DMS114 treated with DMSO at 0.1 percent for 48 hours (cell line): ENCODE measurements at regions not wholly inside any gene's neighbourhood (a gene's known extent, or its start where the extent isn't known, plus 50 kb on each side); places are given as distances from the start of the nearest gene placed in this dataset.
A peak's percentile ranks its signal among the peaks of the same experiment; 100 is the strongest.
"Not testable (repeated sequence)": the region's sequence is repeated elsewhere in the genome, so short reads cannot be mapped to it uniquely, and the experiment has no call there.

ENCODE experiments used
- DNase-seq: peaks from one replicate; lab custom pipeline; 2025; ENCODE audit not compliant: unreplicated experiment; lab: John Stamatoyannopoulos, UW

DNA sequence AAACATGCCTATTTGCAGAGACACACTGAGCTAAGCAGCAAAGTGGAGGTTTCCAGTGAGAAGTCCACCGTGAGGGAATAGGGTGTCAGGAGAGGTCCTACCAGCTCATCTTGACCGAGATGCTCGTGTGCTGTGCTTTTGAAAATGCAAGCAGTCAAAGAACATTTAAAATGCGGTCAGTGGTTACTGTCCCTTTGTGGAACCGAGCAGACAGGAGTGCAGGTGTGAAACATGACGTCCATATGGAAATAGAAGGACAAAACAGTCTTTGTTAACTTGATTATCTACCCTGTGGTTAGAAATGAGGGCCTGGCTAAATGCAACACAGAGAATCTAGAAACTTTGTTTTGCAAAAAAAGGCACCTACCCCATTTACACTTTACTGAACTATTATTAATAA lies 473.3 kb downstream of the SPATA31A6 start:
- DNase-seq = not testable (repeated sequence)

DNA sequence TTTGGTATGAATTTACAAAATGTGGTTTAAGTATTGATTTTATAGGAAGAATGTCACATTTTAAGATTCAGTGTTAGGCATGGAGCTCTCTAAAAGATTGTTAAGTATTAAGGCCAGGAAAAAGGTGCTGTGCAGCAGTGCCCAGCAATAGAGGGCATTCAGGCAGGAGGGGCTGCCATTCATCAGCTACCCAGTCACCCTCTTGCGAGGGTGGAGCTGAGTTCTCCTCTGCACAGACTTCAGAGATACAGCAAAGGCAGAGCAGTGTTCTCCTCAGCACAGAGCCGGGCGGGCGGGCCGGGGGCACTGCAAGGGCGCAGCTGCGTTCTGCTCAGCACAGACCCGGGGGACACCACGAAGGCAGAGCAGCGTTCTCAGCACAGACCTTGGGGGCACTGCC lies 474.0 kb downstream of the SPATA31A6 start:
- DNase-seq = not testable (repeated sequence)

DNA sequence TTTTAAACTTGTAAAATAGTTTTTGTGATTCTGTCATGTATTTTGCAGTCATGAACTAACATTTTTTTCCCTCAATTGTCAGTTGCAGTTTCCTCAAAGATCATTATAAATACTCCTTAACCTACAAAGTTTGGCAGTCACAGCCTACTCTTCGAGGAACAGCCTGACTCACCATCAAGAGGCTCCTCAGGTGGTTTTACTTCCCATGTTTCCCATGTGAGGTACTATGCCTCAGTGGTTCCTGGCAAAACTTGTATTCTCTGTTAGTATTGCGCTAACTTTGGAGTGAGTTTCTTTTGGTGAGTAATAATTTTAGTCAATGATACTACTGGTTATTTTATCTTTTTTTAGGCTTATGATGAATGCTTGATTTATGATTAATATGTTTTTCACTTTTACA lies 513.7 kb downstream of the SPATA31A6 start:
- not testable (repeated sequence) for DNase-seq

DNA sequence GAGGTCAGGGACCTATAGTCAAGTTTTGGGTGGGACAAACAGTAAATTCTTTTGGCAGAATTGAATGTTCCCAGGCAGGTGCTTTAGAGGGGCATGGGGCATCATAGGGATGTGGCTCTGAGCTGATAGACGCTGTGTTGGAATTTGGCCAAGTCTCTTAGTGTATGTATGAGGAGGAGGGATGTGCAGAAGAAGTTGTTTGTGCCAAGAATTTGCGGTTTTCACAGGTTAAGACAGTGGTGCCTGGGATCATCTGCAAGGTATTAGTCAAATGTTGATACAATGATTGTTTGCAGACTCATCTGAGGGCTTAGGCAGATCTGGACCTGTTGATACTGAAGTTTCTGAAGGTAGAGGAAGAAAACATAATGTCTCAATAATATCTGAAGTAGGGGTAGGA lies 519.4 kb downstream of the SPATA31A6 start:
- DNase-seq = not testable (repeated sequence)

DNA sequence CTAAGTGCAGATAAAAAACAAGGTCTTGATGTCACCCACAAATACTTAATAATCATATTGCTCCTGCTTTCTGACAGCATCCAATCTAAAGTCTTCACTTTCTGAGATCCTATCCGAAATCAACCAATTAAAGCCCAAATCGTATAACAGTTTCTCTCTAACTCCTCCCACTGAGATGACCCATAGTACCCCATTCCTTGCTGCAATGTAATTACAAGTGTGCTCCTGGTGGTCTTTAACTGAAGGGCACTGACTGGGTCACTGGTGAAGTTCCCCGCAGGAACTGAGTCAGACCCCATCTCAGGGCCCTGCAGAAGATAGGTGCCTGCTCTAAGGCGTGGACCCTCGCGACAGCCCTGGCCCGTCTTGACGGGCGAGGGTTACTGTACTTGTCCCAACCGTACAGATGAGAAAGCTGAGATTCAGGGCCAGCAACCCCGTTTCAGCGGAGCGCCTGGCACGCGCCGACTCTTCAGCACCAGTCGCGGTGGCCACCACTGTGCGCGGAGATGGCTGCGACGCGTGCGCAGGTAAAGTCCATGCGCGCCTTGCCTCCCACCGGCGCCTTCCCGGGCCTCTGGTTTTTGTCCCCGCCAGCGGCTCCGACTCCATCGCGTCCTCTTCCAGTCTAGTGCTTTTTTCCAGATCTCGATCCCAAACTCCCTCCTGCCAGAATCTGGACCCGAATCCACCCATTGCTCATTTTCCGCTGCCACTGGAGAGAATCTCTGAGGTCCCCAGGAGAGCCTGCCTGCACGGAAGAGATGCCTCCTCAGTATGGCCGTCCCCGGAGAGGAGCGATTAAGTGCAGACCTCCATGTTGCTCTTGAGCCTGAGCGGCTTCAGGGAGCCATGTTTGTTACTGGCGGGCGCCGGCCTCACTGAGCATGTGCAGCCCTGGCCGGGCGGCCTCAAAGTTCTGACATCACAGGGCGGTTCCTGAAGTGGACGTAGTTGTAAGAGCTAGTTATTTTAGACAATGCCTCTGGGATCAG lies 541.7 kb downstream of the SPATA31A6 start:
- not testable (repeated sequence) for DNase-seq

DNA sequence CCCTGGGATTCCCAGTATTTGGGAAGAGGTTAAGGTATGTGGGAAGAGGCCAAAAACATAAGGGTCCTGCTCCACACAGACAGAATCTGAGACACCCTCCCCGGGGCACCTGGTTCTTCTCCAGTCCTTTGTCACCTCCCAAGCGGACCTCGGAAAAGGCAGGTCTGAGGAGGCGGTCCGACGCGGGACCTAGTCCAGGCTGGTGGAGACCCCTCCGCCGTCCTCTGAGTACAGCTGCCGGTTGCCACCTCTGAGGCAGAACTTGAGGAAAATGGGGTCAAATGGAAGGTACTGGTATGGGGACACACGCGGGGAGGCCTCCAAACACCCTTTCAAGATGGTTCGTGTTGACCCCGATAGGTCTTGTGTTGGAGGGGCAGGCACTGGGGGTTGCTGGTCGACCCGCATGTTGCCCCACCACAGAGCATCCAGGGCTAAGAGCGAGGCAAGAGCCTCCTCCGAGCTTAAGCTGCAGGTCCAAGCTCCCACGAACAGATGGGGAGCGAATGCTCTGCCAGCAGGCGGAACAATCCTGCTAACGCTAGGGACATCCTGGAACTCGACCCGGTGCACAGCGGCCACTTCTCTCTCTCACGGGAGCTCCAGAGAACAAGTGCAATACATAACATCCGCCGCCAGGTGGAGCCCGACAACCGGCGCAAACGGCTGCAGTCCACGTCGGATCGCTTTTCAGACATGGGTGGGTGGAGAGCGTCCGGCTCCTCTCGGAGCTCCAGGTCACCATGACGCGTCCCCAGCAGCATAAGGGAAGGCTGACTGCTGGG lies 559.8 kb downstream of the SPATA31A6 start:
- peak; percentile 81 for DNase-seq

DNA sequence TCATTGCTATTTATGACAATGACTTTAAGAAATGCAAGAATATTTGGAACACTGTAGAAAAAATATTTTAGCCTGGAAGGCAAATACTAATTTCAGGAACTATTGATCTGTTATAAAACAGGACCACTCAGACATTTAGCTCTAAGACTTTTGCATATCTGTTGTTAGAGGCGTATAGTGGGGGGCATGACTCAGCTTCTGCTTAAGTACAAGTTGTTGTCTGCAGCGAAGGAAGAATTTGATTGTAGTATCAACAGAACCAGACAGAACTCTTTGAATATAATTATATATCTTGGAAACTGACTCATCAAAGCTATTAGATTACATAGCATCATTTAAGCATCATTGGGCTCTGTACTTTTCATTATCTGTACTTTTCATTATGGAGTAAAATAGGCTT lies 573.8 kb downstream of the SPATA31A6 start:
- DNase-seq = not testable (repeated sequence)

DNA sequence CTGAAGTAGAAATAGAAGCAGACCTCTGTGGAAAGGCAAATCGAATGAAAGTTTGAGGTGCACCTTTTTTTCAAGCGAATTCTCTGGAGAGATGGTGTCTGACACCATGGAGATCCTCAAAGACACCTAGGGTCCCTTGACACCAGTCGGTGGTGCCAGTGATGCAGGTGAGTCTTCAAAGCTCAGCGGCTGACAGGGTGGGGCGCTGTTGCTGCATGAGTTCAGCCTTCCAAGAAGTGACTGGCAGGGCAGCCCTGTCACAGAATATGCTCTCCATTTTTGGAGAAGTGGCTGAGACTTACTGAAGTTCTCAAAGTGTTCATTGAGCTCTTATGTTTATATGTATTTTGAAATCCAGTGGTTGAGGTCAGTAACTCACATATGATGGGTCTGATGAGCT lies 575.9 kb downstream of the SPATA31A6 start:
- not testable (repeated sequence) for DNase-seq

DNA sequence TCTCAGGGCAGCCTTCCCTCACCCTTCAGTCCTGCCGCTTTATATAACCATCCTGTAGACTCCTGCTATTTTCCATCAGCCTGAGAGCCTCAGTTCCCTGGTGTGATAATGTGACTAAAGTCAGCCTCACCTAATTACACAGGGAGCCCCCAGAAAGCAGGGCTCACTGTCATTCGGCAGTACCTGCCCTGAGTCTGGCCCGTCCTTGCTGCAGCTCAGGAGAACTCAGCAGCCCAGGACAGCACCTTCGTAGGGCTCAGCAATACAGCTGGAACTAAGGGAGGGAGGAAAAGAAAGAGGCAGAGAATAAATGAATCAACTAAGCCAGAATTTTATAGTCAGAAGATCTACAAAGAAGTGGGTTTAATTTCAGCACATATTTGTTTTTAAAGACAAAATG lies 598.7 kb downstream of the SPATA31A6 start:
- DNase-seq = not testable (repeated sequence)

DNA sequence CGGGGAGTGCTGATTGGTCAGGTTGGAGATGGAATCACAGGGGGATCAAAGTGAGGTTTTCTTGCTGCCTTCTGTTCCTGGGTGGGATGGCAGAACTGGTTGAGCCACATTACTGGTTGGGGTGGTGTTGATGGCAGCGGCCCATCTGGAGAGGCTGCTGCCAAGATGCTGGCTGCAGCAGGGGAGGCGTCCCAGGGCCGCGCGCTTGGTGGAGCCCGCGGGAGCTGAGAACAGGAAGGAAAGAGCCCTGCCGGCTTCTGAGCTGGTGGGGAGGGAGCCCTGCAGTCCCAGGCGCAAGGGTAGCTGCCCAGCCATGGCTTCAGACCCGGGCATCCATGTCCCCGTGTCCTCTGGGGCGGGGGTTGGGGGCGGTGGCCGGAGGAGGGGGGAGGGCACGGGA lies 609.3 kb downstream of the SPATA31A6 start:
- DNase-seq = not testable (repeated sequence)

DNA sequence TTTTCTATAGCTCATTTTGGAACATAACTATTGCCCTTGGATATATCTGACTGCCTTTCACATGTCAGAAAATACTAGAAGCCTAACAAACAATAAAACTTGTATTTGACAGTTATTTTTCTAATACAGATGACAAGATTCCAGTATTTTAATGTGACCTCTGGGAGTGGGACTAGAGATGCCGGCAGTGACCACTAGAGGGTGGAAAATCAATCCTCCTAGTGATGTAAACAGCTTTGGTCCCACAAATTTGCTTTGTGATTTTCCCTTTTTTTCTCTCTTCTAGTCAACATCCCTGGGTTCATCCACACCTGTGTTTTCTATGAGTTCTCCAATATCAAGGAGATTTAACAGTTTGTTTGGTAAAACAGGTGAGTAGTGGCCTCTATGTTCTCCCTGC lies 615.1 kb downstream of the SPATA31A6 start:
- DNase-seq = not testable (repeated sequence)

DNA sequence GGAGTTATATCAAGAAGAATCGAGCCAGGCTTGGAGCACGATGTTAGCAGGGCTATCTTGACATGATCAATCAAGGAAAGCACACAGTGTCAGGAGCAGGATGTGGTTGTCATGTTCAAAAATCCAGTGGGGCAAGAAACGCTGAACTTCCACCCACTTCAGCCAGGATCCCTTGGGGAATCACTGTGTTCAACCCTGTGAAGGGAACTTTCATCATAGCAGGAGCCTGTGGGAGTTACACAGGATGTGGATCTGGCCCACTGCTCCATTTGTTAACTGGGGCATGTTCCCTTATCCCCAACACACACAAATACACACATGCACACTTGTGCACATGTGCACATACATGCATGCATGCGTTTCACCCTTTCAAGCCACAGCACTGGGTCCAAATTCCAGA lies 619.3 kb downstream of the SPATA31A6 start:
- not testable (repeated sequence) for DNase-seq

DNA sequence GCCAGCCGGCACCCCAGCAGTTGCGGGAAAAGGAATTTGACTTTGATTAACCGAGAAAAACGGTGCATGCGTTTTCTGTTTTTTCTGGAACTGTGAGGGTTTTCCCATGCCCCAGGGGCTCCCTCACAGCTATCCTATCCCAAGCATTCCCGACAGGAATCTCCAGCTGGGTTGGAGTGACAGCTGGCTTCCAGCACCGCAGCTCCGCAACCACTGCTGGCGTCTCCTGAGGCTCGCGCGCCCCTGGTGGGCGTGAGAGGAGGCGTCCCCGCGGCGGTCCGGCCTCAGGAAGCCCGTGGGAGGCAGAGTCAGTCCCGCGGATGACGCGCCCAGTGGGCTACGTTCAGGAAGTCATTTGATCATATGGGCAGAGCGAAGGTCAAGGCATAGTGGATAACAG lies 623.2 kb downstream of the SPATA31A6 start:
- DNase-seq = not testable (repeated sequence)

DNA sequence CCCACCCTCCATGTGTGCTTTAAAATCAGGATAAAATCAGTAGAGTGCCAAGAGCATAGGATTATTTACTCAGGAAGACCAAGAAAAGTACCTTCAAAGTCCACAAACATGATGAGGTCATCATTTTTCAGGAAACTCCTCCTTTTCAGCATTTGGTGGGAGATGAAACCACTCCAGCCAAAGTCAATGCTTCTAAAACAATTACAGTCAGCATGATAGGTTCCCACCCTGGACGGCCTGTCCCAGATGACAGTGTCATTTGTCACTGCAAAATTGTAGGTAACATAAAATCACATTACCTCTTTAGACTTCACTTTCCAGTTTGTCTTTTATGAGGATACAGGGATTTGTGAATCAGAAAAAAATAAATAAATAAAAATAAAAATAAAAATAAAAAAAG lies 638.0 kb downstream of the SPATA31A6 start:
- DNase-seq = not testable (repeated sequence)

DNA sequence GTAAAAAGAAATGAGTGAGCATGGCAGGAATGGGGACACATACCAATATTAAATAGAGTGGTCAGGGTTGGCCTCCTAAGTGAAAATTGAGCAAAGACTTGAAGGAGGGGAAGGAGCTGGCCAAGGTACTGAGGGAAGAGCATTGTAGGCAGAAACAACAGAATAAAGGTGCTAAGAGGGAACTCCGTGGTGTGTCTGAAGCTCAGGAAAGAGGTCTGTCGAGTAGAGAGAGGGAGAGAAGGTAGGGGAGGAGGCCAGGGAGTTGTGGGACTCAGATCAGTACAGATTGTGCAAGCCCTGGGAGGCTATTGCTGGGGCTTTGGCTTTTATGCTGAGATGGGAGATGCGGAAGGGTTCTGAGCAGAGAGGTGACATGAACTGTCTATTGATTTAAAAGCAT lies 664.7 kb downstream of the SPATA31A6 start:
- DNase-seq = not testable (repeated sequence)

DNA sequence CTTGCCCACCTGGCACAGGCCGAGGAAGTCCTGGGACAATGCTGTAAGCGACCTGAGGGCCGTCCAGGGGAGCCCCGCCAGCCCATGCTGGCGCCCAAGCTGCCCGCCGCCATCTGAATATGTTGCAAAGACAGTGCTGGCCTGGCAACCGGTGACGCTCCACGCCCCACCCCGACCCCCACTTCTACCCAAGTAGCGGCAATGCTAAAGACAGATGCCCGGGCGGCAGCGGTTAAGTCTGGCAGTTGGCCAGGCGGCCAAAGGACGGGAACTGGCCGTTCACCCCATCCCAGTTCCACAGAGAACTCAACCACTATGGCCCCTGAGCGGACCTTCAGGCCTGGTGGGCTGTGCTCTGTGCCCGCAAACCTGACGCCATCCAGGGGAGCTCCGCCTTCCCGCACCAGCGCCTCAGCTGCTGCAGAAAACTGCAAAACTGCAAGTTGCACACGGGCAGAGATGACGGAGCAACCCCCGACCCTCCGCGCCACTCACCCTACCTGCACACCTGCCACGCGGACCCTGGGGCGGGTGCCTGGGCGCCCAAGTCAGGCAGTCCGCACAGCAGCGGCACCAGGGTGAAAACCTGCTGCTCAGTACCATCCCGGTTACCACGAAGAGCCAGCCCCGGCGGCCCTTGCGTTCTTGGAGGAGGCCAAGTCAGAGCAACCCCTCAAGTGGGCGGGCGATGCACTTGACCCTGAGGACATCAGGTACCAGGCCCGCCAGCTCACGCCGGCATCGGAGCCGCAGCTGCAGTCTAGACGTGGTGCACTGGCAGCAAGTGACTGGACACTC lies 667.6 kb downstream of the SPATA31A6 start:
- DNase-seq = not testable (repeated sequence)

DNA sequence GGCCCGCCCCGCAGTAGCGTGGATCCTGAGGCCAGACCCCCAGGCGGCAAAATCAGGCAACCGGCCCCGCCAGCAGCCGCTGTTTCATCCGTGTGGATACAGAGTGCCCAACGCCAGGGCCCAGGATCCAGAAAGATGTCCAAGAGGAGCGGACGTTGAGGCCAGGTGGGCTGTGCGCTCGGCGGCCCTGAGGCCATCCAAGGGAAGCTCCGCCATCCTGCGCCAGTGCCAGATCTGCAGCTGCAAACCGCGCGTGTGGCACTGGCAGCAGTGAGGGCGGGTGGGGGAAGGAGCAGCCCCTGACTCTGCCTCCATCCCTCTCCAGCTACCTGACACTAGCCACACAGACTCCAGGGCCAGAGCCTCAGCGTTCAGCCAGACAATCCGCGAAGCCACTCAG lies 668.2 kb downstream of the SPATA31A6 start:
- DNase-seq = not testable (repeated sequence)

DNA sequence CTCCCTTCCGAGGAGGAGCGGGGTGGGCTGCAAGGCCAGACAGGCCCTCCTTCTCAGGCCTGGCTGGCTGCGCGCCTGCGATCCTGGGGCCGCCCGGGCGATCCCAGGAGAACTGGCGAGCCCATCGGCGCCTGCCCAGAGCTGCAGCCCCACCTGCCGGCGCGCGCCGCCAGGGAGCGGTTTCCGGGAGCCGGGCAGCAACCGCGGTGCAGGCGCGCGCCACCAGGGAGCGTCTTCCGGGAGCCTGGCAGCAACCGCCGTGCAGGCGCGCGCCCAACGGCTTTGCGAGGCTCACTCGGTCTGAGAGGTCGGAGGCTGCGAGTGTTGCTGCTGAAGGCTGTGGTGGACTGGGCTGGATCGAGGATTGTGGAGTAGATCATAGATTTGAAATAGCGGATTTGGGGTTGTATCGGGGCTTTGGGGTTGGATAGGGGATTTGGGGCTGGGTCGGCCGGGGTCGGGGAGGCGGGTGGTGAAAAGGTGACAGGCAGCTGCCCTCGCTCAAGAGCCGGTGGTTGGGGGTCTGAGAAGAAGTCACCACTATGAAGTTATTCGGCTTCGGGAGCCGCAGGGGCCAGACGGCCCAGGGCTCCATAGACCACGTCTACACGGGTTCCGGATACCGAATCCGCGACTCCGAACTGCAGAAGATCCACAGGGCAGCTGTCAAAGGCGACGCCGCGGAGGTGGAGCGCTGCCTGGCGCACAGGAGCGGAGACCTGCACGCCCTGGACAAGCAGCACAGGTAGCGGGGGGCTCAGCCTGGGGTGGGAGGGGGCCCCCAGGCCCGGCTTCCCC lies 668.9 kb downstream of the SPATA31A6 start:
- not testable (repeated sequence) for DNase-seq

DNA sequence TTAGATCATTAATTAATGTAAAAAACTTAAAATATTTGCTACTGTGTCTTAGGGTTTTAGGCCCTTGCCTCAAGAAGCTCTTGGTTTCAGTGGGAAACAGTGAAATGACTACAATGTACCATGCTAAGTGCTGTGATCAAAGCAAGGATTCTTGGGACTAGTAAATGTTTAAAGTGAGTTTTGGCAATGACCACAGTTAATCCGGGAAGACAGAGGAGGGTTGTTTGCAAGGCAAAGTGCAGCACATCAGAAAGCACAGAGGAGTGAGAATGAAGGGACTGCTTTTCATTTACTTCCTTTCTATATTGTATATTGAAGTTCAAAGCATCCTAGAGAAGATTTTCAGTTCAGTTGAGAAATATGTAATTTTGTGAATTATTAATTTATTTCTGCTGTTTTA lies 676.7 kb downstream of the SPATA31A6 start:
- DNase-seq = not testable (repeated sequence)

DNA sequence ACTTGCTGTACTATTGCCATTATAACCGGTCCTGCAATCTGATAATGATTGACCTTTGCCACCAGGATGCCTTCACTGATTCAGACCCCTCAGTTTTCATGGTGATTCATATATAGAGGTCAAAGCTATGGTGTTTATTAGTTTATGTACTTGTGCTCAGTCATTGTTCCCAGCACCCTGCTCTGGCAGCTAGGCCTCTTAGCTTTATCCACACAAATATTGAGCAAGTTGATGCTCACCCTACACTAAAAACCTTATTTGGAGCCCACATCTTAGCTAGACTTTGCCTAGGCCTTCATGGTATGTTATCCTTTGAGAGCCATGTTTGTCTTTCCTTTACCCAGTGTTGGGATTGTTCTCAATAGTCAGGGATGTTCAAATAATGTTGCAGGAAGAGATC lies 679.0 kb downstream of the SPATA31A6 start:
- not testable (repeated sequence) for DNase-seq
